NCI-H2196 (cell line): ENCODE measurements at regions not wholly inside any gene's neighbourhood (a gene's known extent, or its start where the extent isn't known, plus 50 kb on each side); places are given as distances from the start of the nearest gene placed in this dataset.
"Not testable (repeated sequence)": the region's sequence is repeated elsewhere in the genome, so short reads cannot be mapped to it uniquely, and the experiment has no call there.

Experiments
- DNase-seq: peaks from one replicate; lab custom pipeline; 2025; ENCODE audit not compliant: unreplicated experiment; lab: John Stamatoyannopoulos, UW

GRCh38 chr6:122214605-122215318 is 184.7 kb upstream of the HSF2 start:
- DNase-seq: no peak

- DNase-seq: no peak
Observed at GRCh38 chr6:122220254-122220653, 179.2 kb upstream of the HSF2 start.

- no peak for DNase-seq
Observed at GRCh38 chr6:122222761-122223160, 176.7 kb upstream of the HSF2 start.

GRCh38 chr6:122223251-122223650 is 176.2 kb upstream of the HSF2 start:
- no peak for DNase-seq

- DNase-seq: no peak
Observed at GRCh38 chr6:122238861-122239260, 160.6 kb upstream of the HSF2 start.

- DNase-seq: no peak
Observed at GRCh38 chr6:122246906-122247658, 152.4 kb upstream of the HSF2 start.

GRCh38 chr6:122248001-122248669 is 151.3 kb upstream of the HSF2 start:
- DNase-seq: no peak

- DNase-seq: no peak
Observed at GRCh38 chr6:122248844-122249243, 150.6 kb upstream of the HSF2 start.

GRCh38 chr6:122258839-122259238 is 140.6 kb upstream of the HSF2 start:
- DNase-seq: no peak

GRCh38 chr6:122264557-122264956 is 134.9 kb upstream of the HSF2 start:
- no peak for DNase-seq

GRCh38 chr6:122265755-122266154 is 133.7 kb upstream of the HSF2 start:
- no peak for DNase-seq

- DNase-seq: no peak
Observed at GRCh38 chr6:122268394-122268793, 131.1 kb upstream of the HSF2 start.

- DNase-seq: no peak
Observed at GRCh38 chr6:122276637-122277036, 122.8 kb upstream of the HSF2 start.

- DNase-seq: not testable (repeated sequence)
Observed at GRCh38 chr6:122280105-122281021, 119.1 kb upstream of the HSF2 start.

GRCh38 chr6:122283884-122284283 is 115.6 kb upstream of the HSF2 start:
- no peak for DNase-seq

GRCh38 chr6:122284848-122285247 is 114.6 kb upstream of the HSF2 start:
- DNase-seq: no peak

GRCh38 chr6:122285292-122285913 is 114.0 kb upstream of the HSF2 start:
- DNase-seq: no peak

- DNase-seq: no peak
Observed at GRCh38 chr6:122286512-122286911, 112.9 kb upstream of the HSF2 start.

- no peak for DNase-seq
Observed at GRCh38 chr6:122289762-122290539, 109.5 kb upstream of the HSF2 start.

- no peak for DNase-seq
Observed at GRCh38 chr6:122297010-122297409, 102.4 kb upstream of the HSF2 start.
